HepG2 (cell line): ENCODE measurements at regions not wholly inside any gene's neighbourhood (a gene's known extent, or its start where the extent isn't known, plus 50 kb on each side); places are given as distances from the start of the nearest gene placed in this dataset.

Experiments used
- ATAC-seq: fragments of 200-7000 bp; cut with Tn5 transposase; 3 replicates; pipeline ENCODE4 v1.9.1; 2020; ENCODE audit warnings: mild to moderate bottlenecking, moderate library complexity
- BruUV-seq: library from RNA; stranded (reverse); fragments of 400-500 nt; replicated peaks from 2 replicates; lab custom pipeline; 2021; lab: Mats Ljungman, UMichigan
- CTCF ChIA-PET: fragments of 300-600 bp; formaldehyde crosslinking; extraction: SDS; loops from one replicate; lab custom pipeline; 2021; ENCODE audit warnings: low total read pairs, inconsistent platforms, low intra/inter-chr PET ratio; lab: Yijun Ruan, JAX
- POLR2A ChIA-PET: fragments of 350-600 bp; sonication (Branson Sonifier 250); formaldehyde crosslinking; loops from one replicate; lab custom pipeline; 2020; ENCODE audit warnings: antibody characterized with exemption, inconsistent platforms; lab: Yijun Ruan, JAX
- DNase-seq: peaks from one replicate; pipeline ENCODE4 v3.0.0-alpha.2; 2015; ENCODE audit warnings: low spot score
- FAIRE-seq: peaks from 3 replicates; lab custom pipeline; 2011; peaks lifted over from hg19 to GRCh38; lab: Jason Lieb, UNC
- H2AFZ ChIP-seq: one replicate; pipeline ENCODE4 v1.6.1; 2011; ENCODE audit warnings: low read length, inconsistent platforms
- H3K27ac ChIP-seq: fragments of 300-600 bp; 3 replicates; pipeline ENCODE4 v1.8.0; 2011; ENCODE audit warnings: mixed run types, mild to moderate bottlenecking, mixed read lengths, low read length, inconsistent platforms; ENCODE audit not compliant: insufficient read depth; ENCODE audit errors: extremely low read length
- H3K27me3 ChIP-seq, 2 experiments: fragments of 200-600 bp in 1 of 2; 2 replicates in 1 of 2; 3 replicates in 1 of 2; pipeline versions ENCODE4 v1.6.0 to v1.8.0; 2011; ENCODE audit warnings: low read length in 2 of 2, mild to moderate bottlenecking in 2 of 2, moderate library complexity in 2 of 2, inconsistent platforms in 1 of 2; ENCODE audit not compliant: insufficient read depth in 2 of 2, control insufficient read depth in 1 of 2
- H3K36me3 ChIP-seq, 2 experiments: fragments of 200-600 bp in 1 of 2; replicated peaks in 1 of 2; 2 replicates in 1 of 2; 3 replicates in 1 of 2; pipeline versions ENCODE4 v1.5.1 to v1.8.0; 2011; ENCODE audit warnings: low read length in 2 of 2, inconsistent platforms in 1 of 2; ENCODE audit not compliant: insufficient read depth in 2 of 2, control insufficient read depth in 1 of 2
- H3K4me1 ChIP-seq: 2 replicates; pipeline ENCODE4 v1.5.1; 2012; ENCODE audit warnings: low read length, inconsistent platforms; ENCODE audit not compliant: insufficient read depth
- H3K4me2 ChIP-seq: 2 replicates; pipeline ENCODE4 v1.6.0; 2011; ENCODE audit warnings: low read depth, low read length, inconsistent platforms
- H3K4me3 ChIP-seq, 3 experiments: fragments of 200-600 bp in 1 of 3; sonication (generic), shearing (Covaris generic) in 1 of 3; replicated peaks in 1 of 3; 2 replicates each; pipeline ENCODE4 v1.5.1; 2011 to 2016; ENCODE audit warnings: low read length in 3 of 3, inconsistent platforms in 2 of 3, low read depth in 2 of 3, mild to moderate bottlenecking in 2 of 3, control low read depth in 1 of 3, mixed read lengths in 1 of 3; ENCODE audit not compliant: insufficient read depth in 1 of 3
- H3K79me2 ChIP-seq: one replicate; pipeline ENCODE4 v1.6.1; 2011; ENCODE audit warnings: low read length, inconsistent platforms; ENCODE audit not compliant: insufficient read depth
- H3K9ac ChIP-seq: 2 replicates; pipeline ENCODE4 v1.6.0; 2011; ENCODE audit warnings: mild to moderate bottlenecking, low read depth, low read length, inconsistent platforms; ENCODE audit not compliant: insufficient read depth
- H3K9me3 ChIP-seq: 2 replicates; pipeline ENCODE4 v1.5.1; 2012; ENCODE audit warnings: mild to moderate bottlenecking, low read length
- H4K20me1 ChIP-seq: 2 replicates; pipeline ENCODE4 v1.6.0; 2011; ENCODE audit warnings: inconsistent platforms, mild to moderate bottlenecking, low read length, moderate library complexity; ENCODE audit not compliant: insufficient read depth
- CBFB ChIP-seq: sonication (generic); formaldehyde crosslinking; IDR thresholded peaks from 2 replicates; pipeline ENCODE4 v1.4.0; 2020; ENCODE audit warnings: missing genetic modification reagents
- MLXIP ChIP-seq: sonication (generic); formaldehyde crosslinking; IDR thresholded peaks from 2 replicates; pipeline ENCODE4 v1.9.0; 2021; ENCODE audit warnings: missing genetic modification reagents, borderline replicate concordance
- ZMAT5 ChIP-seq: sonication (generic); formaldehyde crosslinking; IDR thresholded peaks from 2 replicates; pipeline ENCODE4 v1.5.0; 2020; ENCODE audit warnings: mild to moderate bottlenecking, low read depth, missing genetic modification reagents, borderline replicate concordance
- ZNF326 ChIP-seq: sonication (generic); formaldehyde crosslinking; IDR thresholded peaks from 2 replicates; pipeline ENCODE4 v1.4.0; 2020; ENCODE audit warnings: missing genetic modification reagents, borderline replicate concordance
- ZNF605 ChIP-seq: sonication (generic); formaldehyde crosslinking; IDR thresholded peaks from 2 replicates; pipeline ENCODE4 v1.8.0; 2022; ENCODE audit warnings: mild to moderate bottlenecking, missing genetic modification reagents
- ZNF776 ChIP-seq: sonication (generic); formaldehyde crosslinking; IDR thresholded peaks from 2 replicates; pipeline ENCODE4 v1.4.0; 2020; ENCODE audit warnings: mild to moderate bottlenecking, missing genetic modification reagents
- WGBS: methylation state at CpG from one replicate; pipeline ENCODE4 v1.1.6; 2017; ENCODE audit warnings: low lambda C conversion rate; 5-methylcytosine and 5-hydroxymethylcytosine counted together
- in situ Hi-C: cut with HindIII; loops from 2 replicates; pipeline ENCODE4 v1.10.0; 2017; ENCODE audit warnings: low pct_unique_long_range_greater_than_20kb; ENCODE audit not compliant: extremely low pct_ligation_motif_present
- intact Hi-C: fragments of 100-400 bp; cut with micrococcal nuclease; formaldehyde crosslinking; loops from one replicate; pipeline ENCODE4 v1.10.0; 2022; ENCODE audit not compliant: unreplicated experiment
- TF ChIP-seq, protein P1 (sequence below): IDR thresholded peaks from 2 replicates; pipeline ENCODE4 v1.6.1; 2016; ENCODE audit warnings: mild to moderate bottlenecking

DNA sequence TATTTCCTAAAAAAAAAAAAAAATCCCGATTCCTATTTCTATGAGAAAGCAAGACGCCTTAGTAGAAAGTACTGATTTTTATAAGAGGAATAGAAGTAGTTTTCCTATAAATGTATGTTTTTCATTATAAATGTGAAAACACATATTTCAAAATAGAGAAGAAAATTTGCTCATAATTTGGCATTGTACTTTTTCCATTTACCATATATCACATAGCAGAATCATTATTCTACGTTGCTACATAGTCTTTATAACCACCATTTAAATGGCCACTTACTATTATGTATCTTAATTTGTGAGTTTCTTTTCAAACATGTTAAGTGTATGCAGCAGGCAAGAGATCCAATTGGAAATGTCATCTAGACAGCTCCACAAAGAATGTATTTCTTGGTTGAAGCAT, 99.0 kb downstream of the CCDC34 start:
- Histone ChIP-seq H3K36me3 (no peaks in the 10 kb centered on the region), H3K4me2 (no peak overlapping the region), H3K27ac (no peak overlapping the region), H3K27me3 (peaks cover 3 to 13% of the 10 kb centered on the region in 2 experiments; a peak in 3 of 5 replicates), H3K4me1 (no peaks in the 10 kb centered on the region), H4K20me1 (no peaks in the 10 kb centered on the region), H3K9ac (no peak overlapping the region), H3K79me2 (no peaks in the 10 kb centered on the region), H2AFZ (no peak overlapping the region), H3K4me3 (no peak overlapping the region), H3K9me3 (no peaks in the 10 kb centered on the region)
- 17% methylated on average over 3 of the region's 3 CpGs for WGBS
- in situ Hi-C loops (no loop called here), intact Hi-C loops (no loop called here)
- no peak for FAIRE-seq
- POLR2A ChIA-PET: no interaction called here
- no peak for ATAC-seq
- BruUV-seq: no TSS peak
- CTCF ChIA-PET: no interaction called here
- DNase-seq: no peak
- TF ChIP-seq MLXIP (CRISPR knock-in tag): no peak
- no peak for TF ChIP-seq ZNF776
- no peak for TF ChIP-seq ZNF605 (CRISPR knock-in tag)
- no peak for TF ChIP-seq CBFB (CRISPR knock-in tag)
- TF ChIP-seq, protein P1, sequence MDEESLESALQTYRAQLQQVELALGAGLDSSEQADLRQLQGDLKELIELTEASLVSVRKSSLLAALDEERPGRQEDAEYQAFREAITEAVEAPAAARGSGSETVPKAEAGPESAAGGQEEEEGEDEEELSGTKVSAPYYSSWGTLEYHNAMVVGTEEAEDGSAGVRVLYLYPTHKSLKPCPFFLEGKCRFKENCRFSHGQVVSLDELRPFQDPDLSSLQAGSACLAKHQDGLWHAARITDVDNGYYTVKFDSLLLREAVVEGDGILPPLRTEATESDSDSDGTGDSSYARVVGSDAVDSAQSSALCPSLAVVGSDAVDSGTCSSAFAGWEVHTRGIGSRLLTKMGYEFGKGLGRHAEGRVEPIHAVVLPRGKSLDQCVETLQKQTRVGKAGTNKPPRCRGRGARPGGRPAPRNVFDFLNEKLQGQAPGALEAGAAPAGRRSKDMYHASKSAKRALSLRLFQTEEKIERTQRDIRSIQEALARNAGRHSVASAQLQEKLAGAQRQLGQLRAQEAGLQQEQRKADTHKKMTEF (CRISPR knock-in tag): no peak
- TF ChIP-seq ZMAT5 (CRISPR knock-in tag): no peak
- TF ChIP-seq ZNF326 (CRISPR knock-in tag): no peak
